Frontal cortex (tissue), 3 donors: ENCODE measurements at regions not wholly inside any gene's neighbourhood (a gene's known extent, or its start where the extent isn't known, plus 50 kb on each side); places are given as distances from the start of the nearest gene placed in this dataset.

Experiments used
- DNase-seq, 2 donors: peaks; one replicate each; pipeline ENCODE4 v3.0.0; 2012; ENCODE audit warnings: low spot score in 2 of 2
- FAIRE-seq: peaks from 2 replicates; lab custom pipeline; 2012; peaks lifted over from hg19 to GRCh38; lab: Jason Lieb, UNC
- donor health status: control.
- donor health status: control.
- donor health status: control.

DNA sequence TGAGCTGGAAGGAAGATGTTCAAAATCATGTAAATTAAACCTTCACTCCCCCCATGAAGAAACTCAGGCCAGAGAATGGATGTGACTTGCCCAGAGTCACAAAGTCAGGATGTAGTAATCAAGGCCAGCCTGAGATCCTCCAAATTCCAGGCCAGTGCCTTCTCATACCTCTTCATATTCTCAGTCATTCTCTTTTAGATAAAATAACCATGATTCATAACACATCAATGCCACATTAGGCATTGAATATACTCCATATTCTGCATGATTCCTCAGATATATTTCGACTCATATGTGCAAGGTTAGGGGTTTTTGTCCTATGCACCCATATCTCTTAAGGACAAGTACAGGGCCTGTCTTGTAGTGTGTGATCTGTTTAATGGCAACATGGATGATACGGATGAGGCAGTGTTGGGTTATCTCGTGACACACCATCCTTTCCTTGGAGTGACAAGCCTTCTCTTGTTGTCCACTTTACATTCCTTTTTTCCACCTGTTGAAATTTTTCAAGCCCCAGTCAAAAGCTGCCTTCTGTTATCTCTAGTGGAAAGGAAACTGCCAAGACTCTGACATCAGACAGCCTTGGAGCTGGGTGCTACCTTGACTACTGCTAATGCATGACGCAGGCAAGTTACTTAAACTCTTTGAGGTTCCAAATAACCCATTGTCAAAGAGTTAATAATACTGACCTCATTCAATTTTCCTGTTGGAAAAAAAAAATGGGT lies 227.5 kb upstream of the NR4A3 start:
- DNase-seq: no peak
- no peak for FAIRE-seq

DNA sequence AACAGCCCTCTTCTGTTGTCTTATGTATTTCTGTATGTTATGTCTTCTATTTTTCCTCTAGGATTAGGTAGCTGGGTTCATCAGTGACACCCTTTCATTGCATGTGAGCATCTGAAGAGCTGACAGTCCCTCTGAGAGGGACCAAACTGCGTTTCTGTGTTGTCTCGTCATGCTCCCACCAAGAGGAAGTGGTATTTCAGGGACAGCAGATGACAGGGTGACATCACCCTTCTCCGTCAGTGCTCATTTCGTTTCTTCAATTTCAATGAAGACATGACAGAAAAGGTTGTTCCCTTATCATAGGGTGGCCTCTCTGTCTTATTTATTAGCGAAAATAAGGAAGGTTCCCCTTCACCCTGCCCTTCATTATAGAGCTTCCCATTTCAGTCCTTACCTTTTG lies 225.9 kb upstream of the NR4A3 start:
- DNase-seq (no peak), FAIRE-seq (no peak)

DNA sequence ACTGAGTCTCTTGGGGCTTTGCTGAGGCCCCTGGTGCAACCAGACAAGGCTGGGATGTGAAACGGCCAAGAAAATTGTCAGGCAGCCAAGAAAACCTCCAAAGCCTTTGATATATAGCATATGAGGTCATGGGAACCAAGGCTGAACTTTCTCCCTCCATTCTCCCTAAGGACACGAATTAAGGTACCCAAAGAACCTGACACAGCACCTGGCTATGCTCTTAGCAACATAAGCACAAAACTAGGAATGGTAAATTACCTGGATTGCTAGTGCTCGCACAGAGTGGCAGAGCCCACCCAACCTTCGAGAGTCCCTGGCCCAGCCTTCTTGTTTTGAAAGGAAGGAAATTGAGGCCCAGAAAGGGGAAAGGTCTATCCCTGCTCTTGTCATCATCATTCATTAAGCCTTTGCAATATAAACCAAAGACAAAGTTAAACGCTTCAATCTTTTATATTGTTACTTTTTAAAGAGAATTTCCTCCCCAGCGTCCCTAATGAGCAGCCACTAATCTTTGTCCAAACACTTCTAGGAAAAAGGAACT lies 220.0 kb upstream of the NR4A3 start:
- no peak for DNase-seq
- no peak for FAIRE-seq

DNA sequence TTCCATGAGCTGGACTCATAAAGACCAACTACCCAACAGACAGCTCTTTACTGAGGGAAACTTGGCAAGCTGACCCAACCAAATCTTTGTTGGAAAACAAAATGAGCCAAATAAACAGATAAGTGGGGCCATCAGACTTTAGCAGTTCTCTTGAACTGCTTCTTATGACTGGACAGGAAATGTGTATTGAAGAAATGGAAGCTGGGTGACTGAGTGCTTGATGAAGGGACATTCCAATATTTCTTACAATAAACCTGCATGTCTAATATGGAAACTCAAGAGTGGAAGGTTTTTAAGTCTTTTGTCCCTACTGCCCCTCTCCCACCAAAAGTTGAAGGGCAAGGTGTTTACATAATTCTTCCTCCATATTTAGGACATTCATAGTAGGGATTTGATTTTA lies 218.8 kb upstream of the NR4A3 start:
- no peak for DNase-seq
- no peak for FAIRE-seq

- FAIRE-seq (no peak), DNase-seq (no peak)
These were observed 216.5 kb upstream of the NR4A3 start for GRCh38 chr9:99605016-99605743.

- no peak for DNase-seq
- FAIRE-seq: no peak
These were observed 215.4 kb upstream of the NR4A3 start for GRCh38 chr9:99606296-99606695.

DNA sequence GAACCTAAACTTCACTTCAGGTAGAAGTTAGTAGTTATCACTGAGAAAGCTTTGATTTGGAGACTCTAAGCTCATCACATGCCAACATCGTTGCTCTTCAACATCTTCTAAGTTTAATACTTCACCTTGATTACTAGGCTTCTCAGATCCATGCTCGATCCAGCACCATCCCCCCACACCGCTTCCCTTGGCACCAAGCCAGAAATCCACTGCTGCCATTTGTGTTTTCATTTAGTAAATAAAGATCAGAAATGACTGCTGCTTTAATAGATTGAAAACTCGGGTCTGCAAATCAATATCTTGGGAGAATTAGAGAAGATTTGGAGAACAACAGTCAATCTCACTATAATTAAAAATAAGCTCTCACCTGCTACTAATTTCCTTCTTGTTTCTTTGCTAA lies 214.7 kb upstream of the NR4A3 start:
- no peak for FAIRE-seq
- no peak for DNase-seq

DNA sequence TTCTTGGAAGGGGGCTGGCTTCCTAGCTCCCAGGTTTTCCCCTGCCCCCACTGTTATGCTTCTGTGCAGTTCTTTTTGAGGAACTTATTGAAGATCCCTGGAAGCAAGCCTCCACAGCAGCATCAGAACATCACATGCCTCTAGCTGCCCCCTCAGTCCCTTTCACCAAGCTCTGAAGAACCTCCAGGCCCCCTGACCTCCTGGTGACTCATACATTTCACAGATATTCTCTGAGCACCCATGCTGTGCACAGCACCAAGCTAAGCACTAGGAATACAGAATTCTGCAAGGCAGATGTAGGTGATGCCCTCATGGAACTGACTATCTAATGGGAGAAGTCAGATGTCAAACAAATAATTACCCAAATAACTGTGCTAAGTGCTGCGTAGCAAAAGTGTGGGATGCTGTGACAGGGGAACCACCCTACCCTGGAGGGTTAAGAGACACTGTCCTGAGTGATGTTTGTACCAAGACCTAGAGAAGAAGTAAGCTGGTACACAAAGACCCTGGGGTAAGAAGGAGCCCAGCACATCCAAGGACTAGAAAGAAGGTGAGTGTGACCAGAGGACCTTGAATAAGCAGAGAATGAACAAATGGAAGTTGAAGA lies 213.7 kb upstream of the NR4A3 start:
- FAIRE-seq: no peak
- no peak for DNase-seq

- no peak for FAIRE-seq
These were observed 207.3 kb upstream of the NR4A3 start for GRCh38 chr9:99614341-99614740.

GRCh38 chr9:99621040-99621439 lies 200.6 kb upstream of the NR4A3 start:
- FAIRE-seq: no peak
- DNase-seq: no peak

More at GRCh38 chr9:99614341-99614740, 207.3 kb upstream of the NR4A3 start:
- DNase-seq: no peak

- FAIRE-seq (no peak), DNase-seq (no peak)
These were observed 199.0 kb upstream of the NR4A3 start for GRCh38 chr9:99622679-99623078.

DNA sequence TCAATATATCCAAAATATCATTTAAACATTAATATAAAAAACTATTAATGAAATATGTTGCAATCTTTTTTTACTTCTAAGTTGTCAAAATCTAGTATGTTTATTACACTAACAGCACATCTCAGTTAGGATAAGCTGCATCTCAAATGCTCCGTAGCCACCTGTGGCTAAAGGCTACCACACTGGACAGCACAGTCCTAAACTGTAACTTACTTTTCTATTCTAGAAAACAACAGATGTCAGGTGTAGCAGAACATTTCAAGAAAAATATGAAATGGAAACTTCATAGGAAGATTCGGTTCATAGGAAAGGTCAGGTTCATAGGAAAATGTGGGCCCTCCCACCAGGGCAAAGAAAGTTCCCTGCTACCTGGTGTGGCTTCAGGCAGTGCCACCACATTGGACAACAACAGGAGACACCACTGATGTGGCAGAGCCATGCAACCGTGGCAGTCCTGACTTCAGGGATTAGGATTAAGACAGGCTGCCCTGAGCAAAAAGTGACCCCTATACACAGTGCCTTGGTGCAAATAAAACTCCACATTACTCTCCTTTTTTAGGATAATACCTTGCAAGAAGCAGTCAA lies 197.8 kb upstream of the NR4A3 start:
- DNase-seq: no peak
- FAIRE-seq: no peak

GRCh38 chr9:99624499-99625233 lies 197.0 kb upstream of the NR4A3 start:
- DNase-seq: no peak
- FAIRE-seq: no peak

GRCh38 chr9:99626426-99626825 lies 195.3 kb upstream of the NR4A3 start:
- no peak for FAIRE-seq
- DNase-seq: no peak

- FAIRE-seq (no peak), DNase-seq (no peak)
These were observed 193.4 kb upstream of the NR4A3 start for GRCh38 chr9:99628285-99628684.

DNA sequence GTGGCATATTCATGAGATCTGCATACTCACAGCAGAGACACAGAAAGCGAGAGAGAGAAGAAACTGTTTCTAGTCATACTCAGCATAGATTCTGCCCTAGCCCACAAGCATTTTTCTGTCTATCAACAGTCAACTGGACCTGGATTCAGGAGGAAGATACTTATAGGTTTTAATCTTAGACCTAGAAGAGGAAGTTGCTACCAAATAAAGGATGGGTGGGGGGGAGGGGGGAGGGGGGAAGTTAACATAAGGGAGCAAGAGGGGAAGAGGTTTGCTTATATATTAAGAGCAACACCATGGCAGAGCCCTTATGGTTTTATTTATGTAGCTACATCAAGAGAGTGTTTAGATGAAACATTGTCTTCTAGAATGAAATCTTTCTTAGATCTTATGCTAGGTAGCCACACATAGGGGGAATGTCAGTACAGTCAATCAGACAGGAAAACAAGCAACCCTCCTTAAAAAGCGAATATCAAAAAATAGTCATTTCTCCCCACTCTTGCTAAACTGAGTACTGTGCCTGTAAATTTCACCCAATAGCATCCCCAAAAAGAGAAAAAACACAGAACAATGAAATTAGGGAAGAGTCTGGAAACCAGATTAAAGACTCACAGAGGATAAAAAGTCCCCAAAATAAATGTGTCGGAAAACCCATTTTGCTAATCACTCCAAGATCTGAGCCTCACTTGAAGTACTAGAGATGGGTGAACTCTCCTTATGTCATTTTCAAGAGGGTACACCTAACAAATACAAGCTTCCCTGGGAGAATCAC lies 192.7 kb upstream of the NR4A3 start:
- DNase-seq: no peak
- FAIRE-seq: no peak

DNA sequence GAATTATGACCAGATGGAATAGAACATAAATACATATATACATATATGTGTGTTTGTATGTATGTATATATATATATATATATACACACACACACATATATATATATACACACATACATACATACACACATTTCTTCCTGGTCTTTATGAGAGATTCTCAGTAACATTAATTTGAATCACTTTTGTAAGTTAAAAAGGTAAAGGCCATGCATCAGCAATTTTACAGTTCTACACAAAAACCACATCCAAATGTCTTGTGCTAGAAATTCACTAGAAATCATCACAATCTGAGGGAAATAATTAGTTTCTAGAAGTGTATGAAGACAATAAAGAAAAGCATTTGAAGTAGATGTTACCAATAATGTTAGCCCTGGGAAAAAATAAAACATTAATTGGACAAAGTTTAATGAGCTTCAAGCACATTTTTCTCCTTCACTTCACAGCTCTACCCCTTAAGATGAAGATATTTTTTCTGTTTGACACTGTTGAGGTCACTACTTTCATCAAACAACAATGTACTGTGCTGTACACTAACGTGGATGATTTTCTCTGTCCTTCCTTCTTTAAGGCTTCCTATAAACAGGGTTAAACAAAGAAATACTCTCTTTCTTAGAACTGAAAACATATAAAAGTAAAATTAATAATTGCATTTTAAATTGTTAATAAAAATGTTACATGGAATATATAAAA lies 189.2 kb upstream of the NR4A3 start:
- no peak for DNase-seq
- no peak for FAIRE-seq

DNA sequence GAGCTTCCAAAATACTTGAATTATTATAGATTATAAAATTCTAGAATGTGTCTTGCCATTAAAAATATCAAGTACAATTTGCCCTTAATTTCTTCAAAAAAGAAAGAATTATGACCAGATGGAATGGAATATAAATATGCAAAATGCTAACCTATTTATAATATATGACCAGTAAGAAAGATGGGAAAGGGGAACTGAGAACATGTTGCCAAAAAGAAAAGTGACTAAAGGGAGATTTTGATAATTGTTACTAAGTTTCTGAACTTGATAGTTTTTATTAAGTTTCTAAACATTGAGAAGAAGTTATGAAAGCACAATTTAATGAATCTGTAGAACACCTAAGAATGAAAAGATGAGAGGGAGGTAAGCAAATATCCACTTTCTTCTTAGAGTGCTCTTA lies 188.4 kb upstream of the NR4A3 start:
- FAIRE-seq: no peak
- DNase-seq: no peak

GRCh38 chr9:99634186-99634585 lies 187.5 kb upstream of the NR4A3 start:
- FAIRE-seq: no peak
- no peak for DNase-seq
